GM21528 (cell line): ENCODE measurements at regions not wholly inside any gene's neighbourhood (a gene's known extent, or its start where the extent isn't known, plus 50 kb on each side); places are given as distances from the start of the nearest gene placed in this dataset.
"Not testable (repeated sequence)": the region's sequence is repeated elsewhere in the genome, so short reads cannot be mapped to it uniquely, and the experiment has no call there.

Experiments
- ATAC-seq: cut with Tn5 transposase; IDR thresholded peaks from one replicate; pipeline ENCODE4 v1.9.1; 2021; ENCODE audit warnings: mild to moderate bottlenecking, moderate library complexity; ENCODE audit not compliant: unreplicated experiment, low FRiP score

DNA sequence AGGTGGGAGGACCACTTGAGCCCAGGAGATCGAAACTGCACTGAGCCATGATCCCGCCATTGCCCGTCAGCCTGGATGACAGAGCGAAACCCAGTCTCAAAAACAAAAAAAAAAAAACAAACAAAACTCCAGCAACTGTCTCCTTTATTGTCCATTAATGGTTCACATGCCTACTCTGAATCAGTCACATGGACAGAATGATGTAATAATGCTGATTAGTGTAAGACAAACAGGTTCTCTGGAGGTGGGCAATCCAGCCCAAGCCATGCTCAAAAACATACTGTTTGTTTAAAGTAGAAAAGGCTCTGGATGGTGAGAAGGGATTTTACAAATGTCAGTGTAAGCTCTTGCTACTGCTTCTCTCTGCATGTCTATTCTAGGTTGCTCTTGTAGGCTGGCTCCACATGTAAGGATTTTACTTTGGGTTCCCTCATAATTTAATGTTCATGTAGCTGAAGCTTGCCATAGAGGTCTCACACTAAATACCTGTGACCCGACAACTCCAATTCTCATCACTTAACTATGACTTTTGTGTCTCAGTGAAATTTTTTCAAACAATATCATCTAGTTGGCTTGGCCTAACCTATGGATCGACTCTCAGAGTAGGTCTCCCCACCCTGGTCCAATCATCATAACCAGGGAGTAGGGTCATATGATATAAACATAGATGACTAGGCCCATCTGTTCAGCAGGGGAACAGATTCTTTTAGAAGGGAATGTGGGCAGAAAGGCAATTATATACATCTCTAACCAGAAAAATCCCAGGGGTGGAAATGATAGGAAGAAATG, 83.9 kb upstream of the SLC39A10 start:
- no peak for ATAC-seq

DNA sequence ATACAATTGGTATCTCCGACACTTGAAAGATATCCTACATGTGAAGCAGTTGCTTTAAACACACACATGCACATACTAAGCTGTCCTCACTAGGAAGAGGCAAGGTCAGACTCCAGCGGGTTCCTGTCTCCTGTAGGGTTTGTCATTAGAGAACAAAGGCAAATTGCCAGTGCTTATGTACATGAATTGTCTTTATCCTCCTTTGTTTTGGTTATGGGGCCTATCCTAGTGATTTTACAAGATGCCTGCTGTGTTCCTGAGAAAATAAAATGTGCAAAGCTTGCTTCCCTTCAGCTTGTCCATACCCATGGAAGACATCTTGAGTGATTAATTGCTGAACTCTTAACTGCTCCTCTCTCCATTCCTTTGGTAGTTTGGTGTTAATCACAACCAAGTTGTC, 86.7 kb upstream of the SLC39A10 start:
- ATAC-seq = no peak

DNA sequence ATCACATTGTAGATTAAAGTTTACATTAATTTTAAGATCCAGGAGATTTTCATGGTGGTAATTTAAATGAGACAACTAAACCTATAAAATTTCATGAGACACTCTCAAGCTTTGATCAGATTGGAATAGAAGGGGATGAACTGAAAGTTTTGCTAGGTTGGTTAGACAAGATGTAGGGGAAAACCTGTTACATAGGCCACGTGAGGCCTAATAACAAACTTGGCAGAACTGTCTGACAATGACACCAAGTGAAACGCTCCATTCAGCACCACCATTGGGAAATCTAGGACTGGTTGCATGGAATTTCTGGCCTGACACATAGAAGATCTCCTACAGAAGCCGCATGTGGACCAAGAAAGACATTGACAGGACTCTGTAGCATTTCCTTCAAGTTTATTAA, 87.8 kb upstream of the SLC39A10 start:
- no peak for ATAC-seq

DNA sequence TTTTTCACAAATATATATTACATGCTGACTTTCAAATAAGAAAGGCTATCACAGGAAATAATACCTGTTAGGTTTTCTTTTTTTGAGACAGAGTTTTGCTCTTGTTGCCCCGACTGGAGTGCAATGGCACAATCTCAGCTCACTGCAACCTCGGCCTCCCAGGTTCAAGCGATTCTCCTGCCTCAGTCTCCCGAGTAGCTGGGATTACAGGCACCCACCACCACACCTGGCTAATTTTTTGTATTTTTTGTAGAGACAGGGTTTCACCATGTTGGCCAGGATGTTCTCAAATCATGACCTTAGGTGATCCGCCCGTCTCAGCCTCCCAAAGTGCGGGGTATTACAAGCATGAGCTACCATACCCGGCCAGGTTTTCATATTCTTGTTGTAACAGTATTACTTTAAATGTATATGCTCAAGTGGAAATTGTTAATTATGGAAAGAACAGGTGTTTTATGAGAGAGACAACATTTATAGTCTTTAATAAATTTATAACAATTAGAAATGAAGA, 92.3 kb upstream of the SLC39A10 start:
- ATAC-seq = not testable (repeated sequence)

DNA sequence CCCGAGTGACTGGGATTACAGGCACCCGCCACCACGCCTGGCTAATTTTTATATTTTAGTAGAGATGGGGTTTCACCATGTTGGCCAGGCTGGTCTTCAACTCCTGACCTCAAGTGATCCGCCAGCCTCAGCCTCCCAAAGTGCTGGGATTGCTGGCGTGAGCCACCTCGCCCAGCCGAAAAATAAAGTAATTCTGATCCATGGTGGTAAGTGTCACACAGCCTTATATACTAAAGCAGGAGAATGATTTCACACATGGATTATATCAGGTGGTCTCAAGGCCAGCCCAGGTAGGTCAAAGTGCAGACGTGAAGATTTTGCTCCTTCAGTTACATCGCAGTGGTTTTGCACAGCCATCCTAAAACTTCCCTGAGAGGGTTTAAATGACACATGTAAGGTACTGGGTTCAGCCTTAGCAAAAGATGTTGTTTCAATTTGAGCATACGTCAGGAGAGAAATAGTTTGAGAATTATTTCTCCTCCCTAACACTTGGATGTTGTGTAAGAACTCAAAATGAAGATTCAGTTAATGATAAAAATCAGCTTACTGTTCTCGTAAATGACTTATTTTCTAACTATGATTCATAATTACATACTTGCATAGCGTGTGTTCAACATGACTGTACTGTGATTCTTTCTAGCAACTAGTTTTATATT, 93.0 kb upstream of the SLC39A10 start:
- ATAC-seq = no peak

DNA sequence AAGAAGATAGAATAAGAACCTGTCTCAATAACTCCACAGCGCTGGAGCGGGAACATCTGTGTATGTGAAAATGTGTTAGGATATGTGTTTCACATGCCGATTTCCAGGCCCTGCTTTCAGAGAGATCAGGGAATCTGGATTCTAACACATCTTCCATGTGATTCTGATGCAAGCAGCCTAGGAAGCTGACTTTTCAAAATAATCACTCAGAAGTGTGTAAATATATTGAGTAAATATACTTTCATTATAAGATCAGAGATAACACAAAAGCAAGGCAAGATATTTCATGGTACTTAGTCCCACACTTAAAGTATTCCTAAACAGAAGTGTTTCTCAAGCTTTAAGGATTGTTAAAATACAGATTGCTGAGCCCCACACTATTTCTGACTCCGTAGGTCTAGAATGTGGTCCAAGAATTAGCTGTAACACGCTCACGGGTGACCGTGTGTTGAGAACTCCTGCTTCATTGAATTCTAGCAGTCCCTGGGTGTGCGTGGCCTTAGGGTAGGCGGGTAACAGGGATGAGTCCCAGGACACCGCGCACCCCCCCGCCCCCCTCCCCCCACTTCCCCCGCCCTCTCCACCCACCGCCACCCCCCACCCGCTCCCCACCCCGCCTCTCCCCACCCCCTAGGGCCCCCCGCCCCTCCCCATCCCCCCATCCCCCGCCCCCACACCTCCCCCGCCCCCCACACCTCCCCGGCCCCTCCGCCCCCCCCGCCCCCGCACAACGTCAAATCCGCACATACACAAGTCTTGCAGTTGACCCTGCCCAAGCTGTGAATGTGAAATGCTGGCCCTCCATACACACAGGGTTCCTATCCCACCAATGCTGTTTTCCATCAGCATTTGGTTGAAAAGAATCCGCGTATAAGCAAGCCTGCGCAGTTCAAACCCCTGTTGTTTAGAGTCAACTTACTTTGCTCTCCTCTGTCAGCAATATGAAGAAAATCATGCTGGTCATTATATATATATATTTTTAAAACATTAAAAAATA, 94.2 kb upstream of the SLC39A10 start:
- no peak for ATAC-seq

DNA sequence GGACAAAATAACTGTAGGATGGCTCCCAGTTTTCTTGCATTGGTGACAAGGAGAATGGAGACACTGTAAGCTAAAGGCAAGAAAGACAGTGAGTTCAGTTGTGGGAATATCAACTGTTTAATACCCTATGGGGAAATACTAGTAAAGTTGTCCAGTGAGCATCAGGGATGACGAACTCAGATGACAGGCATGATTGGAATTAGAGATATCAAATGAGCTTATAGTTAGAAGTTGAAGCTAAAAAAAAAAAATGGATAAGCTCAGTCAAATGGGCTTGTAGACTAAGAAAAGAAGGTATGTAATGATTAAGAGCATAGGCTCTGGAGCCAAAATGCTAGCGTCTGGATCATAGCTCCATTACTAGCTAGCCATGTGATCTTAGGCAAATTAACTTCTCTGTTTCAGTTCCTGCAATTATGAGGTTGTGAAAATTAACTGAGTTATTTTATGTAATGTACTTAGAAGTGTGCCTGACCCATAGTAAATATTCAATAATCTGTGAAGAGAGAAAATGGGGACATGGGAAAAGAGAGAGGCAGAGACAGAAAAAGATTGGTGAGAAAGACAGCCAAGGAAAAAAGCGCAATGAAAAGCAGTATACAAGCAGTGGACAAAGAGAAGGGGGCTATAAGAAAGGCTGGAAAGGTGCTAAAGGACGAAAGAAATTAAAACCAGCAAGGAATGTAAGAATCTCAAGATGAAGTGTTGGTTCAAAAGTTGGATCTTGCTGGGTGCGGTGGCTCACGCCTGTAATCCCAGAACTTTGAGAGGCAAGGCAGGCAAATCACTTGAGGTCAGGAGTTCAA, 95.7 kb upstream of the SLC39A10 start:
- ATAC-seq = peak; percentile 48

DNA sequence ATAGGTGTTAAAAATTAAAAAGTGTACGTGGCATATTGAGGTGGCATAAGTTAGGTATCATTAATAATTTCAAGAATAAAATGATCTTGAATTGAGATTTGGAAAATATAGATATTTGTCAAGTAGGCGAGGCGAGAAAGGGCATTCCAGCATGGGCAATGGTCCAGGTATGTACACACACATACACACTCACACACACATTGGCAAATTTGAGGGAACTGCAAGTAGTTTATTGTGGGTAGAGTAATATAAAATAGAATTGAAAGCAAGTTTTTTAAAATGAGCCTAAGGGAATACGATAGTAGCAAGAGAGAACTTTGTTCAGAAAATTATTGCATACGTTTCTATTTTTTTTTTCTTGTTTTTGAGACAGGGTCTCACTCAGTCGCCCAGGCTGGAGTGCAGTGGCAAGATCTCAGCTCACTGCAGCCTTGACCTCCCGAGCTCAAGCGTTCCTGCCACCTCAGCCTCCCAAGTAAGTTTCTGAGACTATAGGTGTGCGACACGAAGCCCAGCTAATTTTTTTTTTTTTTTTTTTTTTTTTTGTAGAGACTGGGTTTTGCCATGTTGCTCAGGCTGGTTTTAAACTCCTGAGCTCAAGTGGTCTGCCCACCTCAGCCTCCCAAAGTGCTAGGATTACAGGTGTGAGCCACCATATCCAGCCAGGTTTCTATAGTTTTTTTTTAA, 96.7 kb upstream of the SLC39A10 start:
- ATAC-seq = no peak

DNA sequence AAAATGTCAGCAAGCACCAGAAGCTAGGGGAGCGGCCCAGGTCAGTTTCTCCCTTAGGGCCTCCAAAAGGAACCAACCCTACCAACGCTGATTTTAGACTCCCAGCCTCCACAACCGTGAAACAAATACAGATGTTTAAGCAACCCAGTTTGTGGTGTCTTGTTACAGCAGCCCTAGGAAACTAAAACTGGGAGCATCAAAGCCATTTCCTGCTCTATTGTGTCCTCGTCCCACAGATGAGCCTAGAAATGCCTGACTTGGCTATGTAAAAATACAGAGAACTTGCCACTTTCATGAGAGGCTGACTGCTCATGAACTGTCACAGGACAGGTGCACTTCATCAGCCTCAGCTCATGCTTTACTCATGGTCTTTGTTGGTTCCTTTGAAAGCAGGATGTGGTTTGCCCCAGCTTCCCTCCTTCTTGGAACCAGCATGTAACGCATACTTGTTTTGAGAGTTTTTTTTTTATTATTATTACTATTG, 97.6 kb upstream of the SLC39A10 start:
- ATAC-seq = peak; percentile 88

DNA sequence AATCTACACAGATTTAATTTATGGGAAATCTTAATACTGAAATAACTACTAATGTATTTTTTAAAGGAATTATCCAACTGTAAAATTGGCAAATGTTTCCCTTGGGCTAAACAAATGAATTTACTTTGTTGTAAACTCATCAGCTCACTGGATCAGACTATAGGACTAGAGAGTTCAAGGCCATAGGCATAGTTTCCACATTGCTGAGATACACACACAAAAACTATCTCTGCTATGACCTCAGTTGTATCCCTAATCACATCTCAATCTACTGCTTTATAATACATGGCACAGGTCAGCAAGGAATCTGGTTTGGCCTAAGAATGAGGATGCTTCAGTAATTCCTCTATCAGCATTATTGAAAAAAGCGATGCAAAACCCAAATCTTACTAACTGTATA, 101.1 kb upstream of the SLC39A10 start:
- no peak for ATAC-seq

DNA sequence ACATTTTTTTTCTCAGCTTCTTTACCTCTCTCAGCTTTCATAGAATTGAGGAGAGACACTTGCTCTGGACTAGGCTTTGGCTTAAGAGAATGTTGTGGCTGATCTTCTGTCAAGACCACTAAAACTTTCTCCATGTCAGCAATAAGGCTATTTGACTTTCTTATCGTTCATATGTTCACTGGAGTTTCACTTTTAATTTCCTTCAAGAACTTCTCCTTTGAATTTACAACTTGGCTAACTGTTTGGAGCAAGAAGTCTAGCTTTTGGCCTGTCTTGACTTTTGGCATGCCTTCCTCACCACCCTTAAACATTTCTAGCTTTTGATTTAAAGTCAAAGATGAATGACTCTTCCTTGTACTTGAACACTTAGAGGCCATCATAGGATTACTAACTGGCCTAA, 104.4 kb upstream of the SLC39A10 start:
- no peak for ATAC-seq

DNA sequence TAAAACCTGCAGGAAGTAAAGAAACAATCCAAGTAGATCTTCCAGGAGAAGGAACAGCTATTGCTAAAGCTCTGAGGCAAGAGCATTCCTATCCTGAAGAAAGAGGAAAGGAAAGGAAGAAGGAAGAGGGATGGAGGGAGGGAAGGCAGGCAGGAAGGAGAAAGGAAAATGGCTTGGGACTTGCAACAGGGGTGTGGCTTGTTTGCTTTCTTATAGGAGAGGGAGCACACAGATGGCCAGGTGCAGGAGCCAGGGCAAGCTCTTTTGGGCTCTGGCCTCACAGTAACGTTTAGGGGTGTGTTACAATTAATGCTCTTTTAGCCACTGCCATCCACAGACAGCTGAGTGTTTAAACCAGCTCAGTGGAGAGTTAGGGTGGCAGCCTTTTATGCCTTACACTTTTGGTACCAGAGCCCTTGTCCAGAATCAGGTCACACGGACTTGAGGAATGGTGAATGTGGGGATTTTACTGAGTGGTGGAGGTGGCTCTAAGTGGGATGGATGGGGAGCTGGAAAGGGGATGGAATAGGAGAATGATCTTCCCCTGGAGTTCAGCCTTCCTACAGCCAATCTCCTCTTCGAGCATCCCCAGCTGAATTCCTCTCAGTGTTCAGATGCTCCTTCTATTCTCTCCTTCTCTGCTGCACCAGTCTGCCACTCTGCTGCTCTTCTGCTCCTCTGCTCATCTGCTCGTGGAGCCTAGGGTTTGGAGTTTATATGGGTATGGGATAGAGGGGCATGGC, 108.7 kb upstream of the SLC39A10 start:
- no peak for ATAC-seq

DNA sequence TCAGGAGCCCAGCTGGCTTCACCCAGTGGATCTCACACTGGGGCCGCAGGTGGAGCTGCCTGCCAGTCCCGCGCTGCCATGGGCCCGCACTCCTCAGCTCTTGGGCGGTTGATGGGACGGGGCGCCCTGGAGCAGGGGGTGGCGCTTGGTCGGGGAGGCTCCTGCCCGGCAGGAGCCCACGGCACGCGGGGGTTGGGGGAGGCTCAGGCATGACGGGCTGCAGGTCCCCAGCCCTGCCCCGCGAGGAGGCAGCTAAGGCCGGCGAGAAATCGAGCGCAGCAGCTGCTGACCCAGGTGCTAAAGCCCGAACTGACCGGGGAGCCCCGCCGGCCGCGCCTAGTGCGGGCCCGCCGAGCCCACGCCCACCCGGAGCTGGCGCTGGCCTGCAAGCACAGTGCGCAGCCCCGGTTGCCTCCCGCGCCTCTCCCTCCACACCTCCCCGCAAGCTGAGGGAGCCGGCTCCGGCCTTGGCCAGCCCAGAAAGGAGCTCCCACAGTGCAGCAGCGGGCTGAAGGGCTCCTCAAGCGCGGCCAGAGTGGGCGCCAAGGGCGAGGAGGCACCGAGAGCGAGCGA, 109.7 kb upstream of the SLC39A10 start:
- not testable (repeated sequence) for ATAC-seq

DNA sequence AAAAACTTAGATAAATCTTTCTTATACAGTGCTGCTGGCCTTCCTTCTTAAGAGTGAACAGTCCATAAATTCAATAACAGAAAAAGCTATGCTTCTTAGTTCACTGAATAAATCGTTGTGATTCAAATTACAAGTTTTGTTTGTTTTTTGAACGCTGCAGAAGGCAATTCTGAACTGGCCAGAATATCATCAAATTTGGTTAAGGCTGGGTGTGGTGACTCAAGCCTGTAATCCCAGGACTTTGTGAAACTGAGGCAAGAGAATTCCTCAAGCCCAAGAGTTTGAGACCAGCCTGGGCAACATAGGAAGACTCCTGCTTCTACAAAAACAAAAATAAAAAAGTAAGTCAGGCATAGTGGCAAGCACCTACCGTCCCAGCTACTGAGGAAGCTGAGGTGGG, 111.2 kb upstream of the SLC39A10 start:
- ATAC-seq = no peak

DNA sequence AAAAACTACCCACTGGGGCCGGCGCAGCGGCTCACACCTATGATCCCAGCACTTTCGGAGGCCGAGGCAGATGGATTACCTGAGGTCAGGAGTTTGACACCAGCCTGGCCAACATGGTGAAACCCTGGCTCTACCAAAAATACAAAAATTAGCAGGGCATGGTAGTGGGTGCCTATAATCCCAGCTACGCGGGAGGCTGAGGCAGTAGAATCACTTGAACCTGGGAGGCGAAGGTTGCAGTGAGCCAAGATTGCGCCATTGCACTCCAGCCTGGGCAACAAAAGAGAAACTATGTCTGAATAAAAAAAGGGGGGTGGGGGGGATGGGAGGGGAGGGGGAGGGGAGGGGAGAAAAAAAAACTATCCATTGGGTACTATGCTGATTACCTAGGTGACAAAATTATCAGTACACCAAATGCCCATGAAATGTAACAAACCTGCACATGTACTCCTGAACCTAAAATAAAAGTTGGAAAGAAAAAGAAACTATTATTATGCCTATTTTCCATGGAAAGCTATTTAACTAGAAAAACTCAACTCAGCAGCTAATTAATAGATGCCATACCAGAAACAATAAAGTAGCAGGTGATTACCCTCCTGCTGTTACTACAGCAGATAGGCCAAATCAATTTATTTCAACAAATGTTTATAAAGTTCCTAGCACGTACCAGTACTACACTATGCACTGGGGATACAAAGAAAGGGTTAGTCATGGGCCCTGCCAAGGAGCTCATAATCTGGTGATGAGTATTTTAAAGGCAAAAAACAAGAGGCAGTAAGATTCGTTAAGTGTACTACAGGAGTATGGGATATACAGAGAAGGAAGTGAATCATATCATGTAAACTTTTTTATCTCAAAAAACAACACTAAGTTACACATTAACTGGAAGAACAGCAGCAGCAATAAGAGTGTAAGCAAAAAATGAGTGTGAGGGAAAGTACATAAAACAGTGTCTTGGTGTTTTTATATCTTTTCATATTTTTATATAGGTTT, 112.8 kb upstream of the SLC39A10 start:
- ATAC-seq = peak; percentile 91

DNA sequence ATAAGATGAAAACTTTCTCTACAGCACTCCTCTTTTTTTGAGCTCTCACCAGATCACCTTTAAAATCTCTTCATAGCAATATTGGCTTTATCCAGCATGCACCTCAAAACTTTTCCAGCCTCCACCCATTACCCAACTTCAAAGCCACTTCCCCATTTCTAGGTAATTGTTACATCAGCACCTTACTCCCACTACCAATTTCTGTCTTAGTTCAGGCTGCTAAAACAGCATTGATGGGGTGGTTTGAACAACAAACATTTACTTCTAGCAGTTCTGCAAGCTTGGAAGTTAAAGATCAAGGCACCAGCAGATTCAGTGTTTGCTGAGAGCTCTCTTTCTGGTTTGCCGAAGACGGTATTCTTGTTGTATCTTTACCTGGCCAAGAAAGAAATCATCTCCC, 114.0 kb upstream of the SLC39A10 start:
- no peak for ATAC-seq

DNA sequence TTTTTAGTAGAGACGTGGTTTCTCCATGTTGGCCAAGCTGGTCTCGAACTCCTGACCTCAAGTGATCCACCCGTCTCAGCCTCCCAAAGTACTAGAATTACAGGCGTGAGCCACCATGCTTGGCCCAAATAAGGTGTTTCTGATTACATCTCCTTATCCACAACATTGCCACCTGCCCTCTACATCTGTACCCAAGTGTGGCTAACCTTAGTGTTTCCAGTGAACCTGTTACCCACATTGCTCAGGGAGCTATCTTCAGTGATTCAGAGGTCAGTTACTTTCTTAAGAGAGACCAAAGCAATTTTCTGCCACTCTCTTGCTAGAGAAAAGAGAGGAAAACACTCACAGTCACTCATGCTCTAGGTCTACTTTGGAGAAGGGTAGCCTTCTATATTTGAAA, 115.0 kb upstream of the SLC39A10 start:
- ATAC-seq = no peak
